IMR-90 (cell line): ENCODE measurements at regions not wholly inside any gene's neighbourhood (a gene's known extent, or its start where the extent isn't known, plus 50 kb on each side); places are given as distances from the start of the nearest gene placed in this dataset.

Experiments used
- ATAC-seq: fragments of 200-7000 bp; cut with Tn5 transposase; 2 replicates; pipeline ENCODE4 v1.9.1; 2020; ENCODE audit warnings: low read depth, mild to moderate bottlenecking, moderate library complexity
- BruUV-seq: library from RNA; stranded (reverse); fragments of 400-500 nt; replicated peaks from 2 replicates; lab custom pipeline; 2021; lab: Mats Ljungman, UMichigan
- CTCF ChIA-PET: fragments of 300-600 bp; formaldehyde crosslinking; extraction: SDS; loops from one replicate; lab custom pipeline; 2021; ENCODE audit warnings: antibody characterized with exemption; lab: Yijun Ruan, JAX
- POLR2A ChIA-PET: fragments of 300-600 bp; sonication (Branson Sonifier 250); formaldehyde crosslinking; loops from one replicate; lab custom pipeline; 2022; ENCODE audit warnings: antibody characterized with exemption; ENCODE audit not compliant: unreplicated experiment; lab: Charles Lee
- DNase-seq: peaks from one replicate; pipeline ENCODE4 v3.0.0; 2013
- H2AFZ ChIP-seq: replicated peaks from 2 replicates; pipeline ENCODE3; 2013; ENCODE audit warnings: low read length, mild to moderate bottlenecking; ENCODE audit not compliant: poor library complexity
- H2AK5ac ChIP-seq: 2 replicates; pipeline ENCODE4 v1.6.1; 2013; ENCODE audit warnings: low read depth, low read length, inconsistent platforms
- H2AK9ac ChIP-seq: replicated peaks from 2 replicates; pipeline ENCODE3; 2013; ENCODE audit warnings: mild to moderate bottlenecking, low read depth, low read length, moderate library complexity; ENCODE audit not compliant: poor library complexity
- H2BK120ac ChIP-seq: 2 replicates; pipeline ENCODE4 v1.6.1; 2013; ENCODE audit warnings: low read depth, low read length, inconsistent platforms
- H2BK15ac ChIP-seq: 3 replicates; pipeline ENCODE4 v1.6.1; 2013; ENCODE audit warnings: low read depth, low read length, inconsistent platforms
- H2BK20ac ChIP-seq: 2 replicates; pipeline ENCODE4 v1.6.1; 2013; ENCODE audit warnings: low read depth, mild to moderate bottlenecking, inconsistent platforms, low read length, moderate library complexity
- H2BK5ac ChIP-seq: 2 replicates; pipeline ENCODE4 v1.6.1; 2013; ENCODE audit warnings: mild to moderate bottlenecking, low read depth, low read length, inconsistent platforms; ENCODE audit not compliant: poor library complexity, severe bottlenecking
- H3K14ac ChIP-seq: replicated peaks from 2 replicates; pipeline ENCODE4 v1.6.1; 2013; ENCODE audit warnings: low read depth, low read length, inconsistent platforms
- H3K18ac ChIP-seq: 2 replicates; pipeline ENCODE4 v1.6.1; 2013; ENCODE audit warnings: low read depth, low read length, control low read depth
- H3K23ac ChIP-seq: 2 replicates; pipeline ENCODE4 v1.6.1; 2013; ENCODE audit warnings: low read depth, low read length, inconsistent platforms
- H3K27ac ChIP-seq: 2 replicates; pipeline ENCODE4 v1.5.1; 2013; ENCODE audit warnings: mild to moderate bottlenecking, control low read depth, low read length; ENCODE audit not compliant: insufficient read depth
- H3K27me3 ChIP-seq: 2 replicates; pipeline ENCODE4 v1.6.1; 2013; ENCODE audit warnings: low read length; ENCODE audit not compliant: control insufficient read depth, insufficient read depth
- H3K36me3 ChIP-seq: 2 replicates; pipeline ENCODE4 v1.6.1; 2013; ENCODE audit warnings: low read length, mixed read lengths; ENCODE audit not compliant: control insufficient read depth, insufficient read depth
- H3K4ac ChIP-seq: 2 replicates; pipeline ENCODE4 v1.6.1; 2013; ENCODE audit warnings: low read depth, low read length, inconsistent platforms
- H3K4me1 ChIP-seq: 2 replicates; pipeline ENCODE4 v1.6.1; 2013; ENCODE audit warnings: low read length, mixed read lengths; ENCODE audit not compliant: control insufficient read depth, insufficient read depth
- H3K4me2 ChIP-seq: 2 replicates; pipeline ENCODE4 v1.6.1; 2013; ENCODE audit warnings: low read depth, mild to moderate bottlenecking, control low read depth, low read length, moderate library complexity
- H3K4me3 ChIP-seq: 2 replicates; pipeline ENCODE4 v1.5.1; 2013; ENCODE audit warnings: low read depth, mild to moderate bottlenecking, control low read depth, low read length, moderate library complexity; ENCODE audit not compliant: insufficient read depth
- H3K56ac ChIP-seq: 2 replicates; pipeline ENCODE4 v1.6.1; 2013; ENCODE audit warnings: low read length, inconsistent platforms; ENCODE audit not compliant: insufficient read depth; ENCODE audit errors: extremely low read depth
- H3K79me1 ChIP-seq, 2 experiments: 2 replicates each; pipeline ENCODE4 v1.6.1; 2013; ENCODE audit warnings: low read length in 2 of 2, inconsistent platforms in 1 of 2, low read depth in 1 of 2
- H3K9ac ChIP-seq: 2 replicates; pipeline ENCODE4 v1.6.1; 2013; ENCODE audit warnings: low read depth, low read length, control low read depth
- H3K9me1 ChIP-seq: 2 replicates; pipeline ENCODE4 v1.6.1; 2013; ENCODE audit warnings: low read length, inconsistent platforms; ENCODE audit not compliant: insufficient read depth
- H3K9me3 ChIP-seq: 2 replicates; pipeline ENCODE4 v1.6.1; 2013; ENCODE audit warnings: low read length; ENCODE audit not compliant: control insufficient read depth, insufficient read depth
- H4K20me1 ChIP-seq: 2 replicates; pipeline ENCODE4 v1.6.1; 2013; ENCODE audit warnings: low read length, inconsistent platforms; ENCODE audit not compliant: insufficient read depth
- H4K5ac ChIP-seq: 2 replicates; pipeline ENCODE4 v1.6.1; 2013; ENCODE audit warnings: mild to moderate bottlenecking, low read depth, low read length, control low read depth
- H4K8ac ChIP-seq, 2 experiments: 2 replicates each; pipeline ENCODE4 v1.6.1; 2013; ENCODE audit warnings: low read depth in 2 of 2, low read length in 2 of 2, control low read depth in 1 of 2, inconsistent platforms in 1 of 2
- H4K91ac ChIP-seq: 2 replicates; pipeline ENCODE4 v1.6.1; 2013; ENCODE audit warnings: low read depth, low read length, inconsistent platforms; ENCODE audit not compliant: insufficient read depth
- BHLHE40 ChIP-seq: fragments of 150-350 bp; IDR thresholded peaks from 2 replicates; pipeline ENCODE4 v1.6.1; 2016; ENCODE audit warnings: mild to moderate bottlenecking, low read depth, low read length
- CEBPB ChIP-seq: IDR thresholded peaks from 2 replicates; pipeline ENCODE4 v1.6.1; 2012; ENCODE audit warnings: low read depth, low read length, improper control_type of control experiment
- CHD1 ChIP-seq: IDR thresholded peaks from 2 replicates; pipeline ENCODE4 v1.6.1; 2012; ENCODE audit warnings: low read depth, low read length, improper control_type of control experiment
- CTCF ChIP-seq: conservative IDR thresholded peaks from 2 replicates; pipeline ENCODE4 v1.5.1; 2012; ENCODE audit warnings: mild to moderate bottlenecking, low read depth, low read length, improper control_type of control experiment
- FOS ChIP-seq: fragments of 150-350 bp; IDR thresholded peaks from 2 replicates; pipeline ENCODE4 v1.6.1; 2016; ENCODE audit warnings: low read depth, low read length
- MAFK ChIP-seq: IDR thresholded peaks from 2 replicates; pipeline ENCODE4 v1.6.1; 2012; ENCODE audit warnings: low read depth, low read length, improper control_type of control experiment
- MXI1 ChIP-seq: IDR thresholded peaks from 2 replicates; pipeline ENCODE4 v1.6.1; 2012; ENCODE audit warnings: low read depth, mild to moderate bottlenecking, low read length, moderate library complexity, borderline replicate concordance
- RAD21 ChIP-seq: IDR thresholded peaks from 2 replicates; pipeline ENCODE4 v1.6.1; 2012; ENCODE audit warnings: low read length, improper control_type of control experiment
- RCOR1 ChIP-seq: IDR thresholded peaks from 2 replicates; pipeline ENCODE4 v1.6.1; 2012; ENCODE audit warnings: mild to moderate bottlenecking, low read length, improper control_type of control experiment; ENCODE audit not compliant: insufficient replicate concordance
- RFX5 ChIP-seq: IDR thresholded peaks from 2 replicates; pipeline ENCODE4 v1.8.0; 2012; ENCODE audit warnings: low read depth, mild to moderate bottlenecking, low read length, moderate library complexity
- WGBS, 2 experiments: methylation state at CpG; one replicate each; pipeline versions ENCODE4 v1.1.5 to v1.1.7; 2013; ENCODE audit warnings: missing lambda C conversion rate in 2 of 2; ENCODE audit not compliant: insufficient read length in 1 of 2; ENCODE audit errors: extremely low coverage in 2 of 2; 5-methylcytosine and 5-hydroxymethylcytosine counted together
- dilution Hi-C: fragments of 300-500 bp; cut with HindIII; formaldehyde crosslinking; loops from one replicate; pipeline ENCODE4 v1.14.3; 2018; ENCODE audit warnings: low sequenced_read_pairs; ENCODE audit not compliant: unreplicated experiment
- in situ Hi-C: fragments of 300-500 bp; cut with MboI; formaldehyde crosslinking; loops from 3 replicates; pipeline ENCODE4 v1.14.3; 2019; ENCODE audit warnings: low sequenced_read_pairs, inconsistent platforms, mixed read lengths
- intact Hi-C: fragments of 100-400 bp; cut with micrococcal nuclease; formaldehyde crosslinking; loops from 2 replicates; pipeline ENCODE4 v1.10.0; 2022

- 100% methylated on average over 1 of the region's 9 CpGs; no CpG with 5 or more reads in 1 of the 2 experiments for WGBS, 2 experiments
Observed at GRCh38 chr16:88323041-88323440, 59.7 kb upstream of the ZNF469 start.

More at GRCh38 chr16:88323041-88323440, 59.7 kb upstream of the ZNF469 start:
- no peak overlapping the region for H3K4me2 ChIP-seq
- H3K9ac ChIP-seq: no peak overlapping the region
- no peak overlapping the region for H2BK5ac ChIP-seq
- no peaks in the 10 kb centered on the region for H3K9me3 ChIP-seq
- no peak overlapping the region for H3K56ac ChIP-seq
- BruUV-seq: no TSS peak
- peaks cover 4% of the 10 kb centered on the region; the same call in 1 of the 2 replicates for H3K9me1 ChIP-seq
- H2BK20ac ChIP-seq: peak overlapping the region; percentile 86
- H4K91ac ChIP-seq: peak overlapping the region; percentile 80
- H3K27me3 ChIP-seq: no peaks in the 10 kb centered on the region
- intact Hi-C loops: no loop called here
- ChIA-PET CTCF (interaction anchor here (0.7 kb wide), 1 partner anchor 126 kb away, joined by 4 read pairs; no protein-coding TSS in a partner anchor), POLR2A (no interaction called here)
- H3K4me3 ChIP-seq: no peak overlapping the region
- ATAC-seq (no peak), DNase-seq (no peak)
- H4K8ac ChIP-seq: peak overlapping the region in 1 of 2 experiments; percentile 12; a peak in 1 of 4 replicates
- H3K36me3 ChIP-seq: no peaks in the 10 kb centered on the region
- H2BK15ac ChIP-seq: peak overlapping the region; percentile 75; the same call in 1 of the 3 replicates
- peak overlapping the region; percentile 88 for H2BK120ac ChIP-seq
- H2AK9ac ChIP-seq: no peak overlapping the region
- peak overlapping the region; percentile 80 for H2AK5ac ChIP-seq
- H3K4ac ChIP-seq: peak overlapping the region; percentile 41
- H3K14ac ChIP-seq: peak overlapping the region; percentile 47; the same call in 1 of the 2 replicates
- no peaks in the 10 kb centered on the region for H4K20me1 ChIP-seq
- H3K23ac ChIP-seq: no peak overlapping the region
- dilution Hi-C loops: no loop called here
- no peak overlapping the region for H4K5ac ChIP-seq
- peaks cover 2% of the 10 kb centered on the region; the same call in 1 of the 2 replicates for H3K4me1 ChIP-seq
- peak overlapping the region; percentile 3 for H2AFZ ChIP-seq
- TF ChIP-seq RFX5 (no peak), MAFK (no peak), CHD1 (no peak), BHLHE40 (no peak), FOS (no peak), CTCF (no peak), CEBPB (no peak), RAD21 (no peak), MXI1 (no peak), RCOR1 (no peak)
- in situ Hi-C loops: no loop called here
- no peak overlapping the region for H3K27ac ChIP-seq
- no peaks in the 10 kb centered on the region for H3K79me1 ChIP-seq
- H3K18ac ChIP-seq: no peak overlapping the region; the same call in 1 of the 2 replicates
